Heart left ventricle (tissue), 16 donors: ENCODE measurements at regions not wholly inside any gene's neighbourhood (a gene's known extent, or its start where the extent isn't known, plus 50 kb on each side); places are given as distances from the start of the nearest gene placed in this dataset.

Experiments used
- ATAC-seq, 4 donors: fragments of 200-7000 bp; cut with Tn5 transposase; one replicate each; pipeline ENCODE4 v1.9.1; 2020 to 2022; ENCODE audit warnings: moderate library complexity in 4 of 4, mild to moderate bottlenecking in 3 of 4, moderate number of reproducible peaks in 1 of 4
- DNase-seq, 5 donors: peaks; one replicate each; pipeline ENCODE4 v3.0.0-alpha.2; 2020
- H3K27ac ChIP-seq, 12 donors: fragments of 200-600 bp; sonication (generic) in 4 of 12; one replicate each; pipeline versions ENCODE4 v1.5.0 to v1.8.0; 2016 to 2022; ENCODE audit warnings: mild to moderate bottlenecking in 2 of 12
- H3K27me3 ChIP-seq, 9 donors: fragments of 200-600 bp; sonication (generic) in 2 of 9; one replicate each; pipeline versions ENCODE4 v1.5.1 to v1.8.0; 2016 to 2022; ENCODE audit warnings: mild to moderate bottlenecking in 3 of 9
- H3K36me3 ChIP-seq, 9 donors: fragments of 200-600 bp; sonication (generic) in 2 of 9; one replicate each; pipeline versions ENCODE4 v1.5.0 to v1.8.0; 2018 to 2022; ENCODE audit warnings: mild to moderate bottlenecking in 2 of 9
- H3K4me1 ChIP-seq, 12 donors: fragments of 200-600 bp; sonication (generic) in 4 of 12; one replicate each; pipeline versions ENCODE4 v1.5.0 to v1.8.0; 2016 to 2022; ENCODE audit warnings: mild to moderate bottlenecking in 3 of 12
- H3K4me3 ChIP-seq, 12 donors: fragments of 200-600 bp; sonication (generic) in 4 of 12; one replicate each; pipeline versions ENCODE4 v1.5.0 to v1.8.0; 2017 to 2022; ENCODE audit warnings: mild to moderate bottlenecking in 9 of 12, moderate library complexity in 4 of 12
- H3K9me3 ChIP-seq, 12 donors: fragments of 200-600 bp; sonication (generic) in 4 of 12; one replicate each; pipeline versions ENCODE4 v1.5.0 to v1.8.0; 2016 to 2022; ENCODE audit warnings: mild to moderate bottlenecking in 1 of 12
- POLR2A ChIP-seq, 2 donors: fragments of 450-650 bp; IDR thresholded peaks; one replicate each; pipeline ENCODE4 v1.6.1; 2017; ENCODE audit warnings: antibody characterized with exemption in 2 of 2, mild to moderate bottlenecking in 2 of 2, moderate library complexity in 2 of 2
- WGBS, 4 donors: extraction: QIAGEN DNeasy Blood & Tissue Kit in 2 of 4; methylation state at CpG; one replicate each; pipeline versions ENCODE4 v1.1.5 to v1.1.7; 2013 to 2018; 5-methylcytosine and 5-hydroxymethylcytosine counted together
- intact Hi-C, 10 donors: fragments of 100-400 bp; cut with DNase I; formaldehyde crosslinking; loops; one replicate each; pipeline versions ENCODE4 v1.11.1 to v1.14.2; 2022
- TF ChIP-seq, protein P1 (sequence below), 12 donors: fragments of 200-600 bp; sonication (generic) in 4 of 12; IDR thresholded peaks; one replicate each; pipeline versions ENCODE4 v1.5.0 to v1.8.0; 2018 to 2022; ENCODE audit warnings: antibody characterized with exemption in 12 of 12, mild to moderate bottlenecking in 5 of 12
- donor health status: ischemic (EF 13 %, LVEDD 7.1; RV severe dilation, severe dysfunction).
- donor health status: healthy with polysubstance abuse.
- donor health status: DM: no; HTN: yes; CAD: no.
- donor health status: DM: no; HTN: no; CAD: no.
- donor health status: ischemic (EF 25% LVEDD 6.9; RV normal size, moderate dysfunction).
- donor health status: ischemic (EF 25% LVEDD 5.7; RV mildly dilated, moderate dysfunction).
- donor health status: healthy.
- donor health status: DM: yes; HTN: yes; CAD: no.
- donor health status: ischemic (EF 35%, LVEDD 5.7; RV mildly dilated, moderate dysfunction).
- donor health status: nonischemic (EF 11% LVEDD 7.7; RV severe dilation, severe dysfunction).
- donor health status: DM: yes; HTN: yes; CAD: no.
- donor health status: PGD.
- donor health status: ischemic (EF 29% LVEDD 5.4; RV normal size, mild dysfunction).
- donor health status: nonischemic (EF 23%, LVEDD 6.1; RV moderate dilation, normal function).

GRCh38 chr9:24961762-24962161, 416.1 kb upstream of the IZUMO3 start:
- no peak overlapping the region for H3K27ac ChIP-seq
- no peaks in the 10 kb centered on the region for H3K4me1 ChIP-seq
- TF ChIP-seq POLR2A (IDR thresholded peaks at IDR 0.05), result no peak
- TF ChIP-seq, protein P1, sequence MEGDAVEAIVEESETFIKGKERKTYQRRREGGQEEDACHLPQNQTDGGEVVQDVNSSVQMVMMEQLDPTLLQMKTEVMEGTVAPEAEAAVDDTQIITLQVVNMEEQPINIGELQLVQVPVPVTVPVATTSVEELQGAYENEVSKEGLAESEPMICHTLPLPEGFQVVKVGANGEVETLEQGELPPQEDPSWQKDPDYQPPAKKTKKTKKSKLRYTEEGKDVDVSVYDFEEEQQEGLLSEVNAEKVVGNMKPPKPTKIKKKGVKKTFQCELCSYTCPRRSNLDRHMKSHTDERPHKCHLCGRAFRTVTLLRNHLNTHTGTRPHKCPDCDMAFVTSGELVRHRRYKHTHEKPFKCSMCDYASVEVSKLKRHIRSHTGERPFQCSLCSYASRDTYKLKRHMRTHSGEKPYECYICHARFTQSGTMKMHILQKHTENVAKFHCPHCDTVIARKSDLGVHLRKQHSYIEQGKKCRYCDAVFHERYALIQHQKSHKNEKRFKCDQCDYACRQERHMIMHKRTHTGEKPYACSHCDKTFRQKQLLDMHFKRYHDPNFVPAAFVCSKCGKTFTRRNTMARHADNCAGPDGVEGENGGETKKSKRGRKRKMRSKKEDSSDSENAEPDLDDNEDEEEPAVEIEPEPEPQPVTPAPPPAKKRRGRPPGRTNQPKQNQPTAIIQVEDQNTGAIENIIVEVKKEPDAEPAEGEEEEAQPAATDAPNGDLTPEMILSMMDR (IDR thresholded peaks at IDR 0.05), result no peak
- no peaks in the 10 kb centered on the region for H3K27me3 ChIP-seq
- no peaks in the 10 kb centered on the region for H3K36me3 ChIP-seq
- intact Hi-C loops, result no loop called here
- no peak overlapping the region for H3K4me3 ChIP-seq
- no peak for ATAC-seq
- peaks cover 0 to 4% (median 0%) of the 10 kb centered on the region in 12 donors for H3K9me3 ChIP-seq
- DNase-seq, result no peak

DNA sequence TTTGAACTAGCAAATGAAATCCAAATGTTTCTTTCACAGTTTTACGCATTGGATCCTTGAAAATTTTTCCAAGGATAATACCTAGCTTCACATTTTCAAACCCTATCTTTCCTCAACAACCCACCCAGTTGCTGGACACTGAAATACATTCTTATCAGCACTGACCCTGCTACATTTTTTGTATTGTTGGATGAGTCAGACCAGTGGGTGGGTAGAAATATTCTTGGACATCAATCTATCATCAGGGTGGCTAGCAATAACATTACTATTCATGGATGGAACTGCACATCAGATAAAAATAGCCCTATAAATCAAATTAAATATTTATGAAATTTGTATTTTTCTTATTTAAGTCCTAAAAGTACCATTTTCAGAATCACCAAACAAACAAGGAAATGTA, 407.4 kb upstream of the IZUMO3 start:
- no peaks in the 10 kb centered on the region for H3K36me3 ChIP-seq
- no peaks in the 10 kb centered on the region for H3K27me3 ChIP-seq
- no peak overlapping the region for H3K27ac ChIP-seq

DNA sequence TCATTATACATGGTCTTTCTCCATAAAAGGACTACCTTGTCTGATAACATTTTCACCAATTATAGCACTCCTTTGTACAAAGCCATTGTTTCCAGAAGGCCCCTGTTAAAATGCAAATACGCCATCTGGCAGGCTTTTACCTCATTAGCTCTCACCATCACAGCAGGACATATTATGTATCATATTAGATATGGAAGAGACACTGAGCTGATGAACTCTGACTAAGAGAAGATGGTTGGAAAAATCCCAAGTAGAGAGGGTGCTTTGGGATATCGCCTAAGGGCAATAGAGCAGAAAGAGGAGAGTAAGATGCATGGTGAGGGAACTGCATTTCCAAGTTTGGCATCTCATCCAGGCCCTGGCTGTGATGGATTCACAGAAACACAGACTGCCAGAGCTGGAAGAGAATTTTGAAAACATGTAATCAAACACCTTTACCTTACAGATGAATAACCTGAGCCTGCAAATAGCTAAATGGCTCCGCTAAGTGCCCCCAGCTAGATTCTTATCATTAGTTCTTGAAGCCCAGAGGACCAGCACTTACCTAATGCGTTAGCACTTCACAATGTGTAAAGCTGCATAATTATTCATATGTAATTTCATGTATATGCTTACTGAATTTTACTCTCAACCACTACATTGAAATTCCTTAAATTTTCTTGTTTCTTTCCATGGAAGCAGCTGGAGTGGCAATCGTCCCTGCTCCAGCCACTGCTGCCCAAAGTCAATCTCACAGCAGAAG, 393.6 kb upstream of the IZUMO3 start:
- DNase-seq (no peak), ATAC-seq (no peak)
- no peak for TF ChIP-seq POLR2A (IDR thresholded peaks at IDR 0.05)
- TF ChIP-seq, protein P1 (IDR thresholded peaks at IDR 0.05), result no peak
- H3K4me3 ChIP-seq, result no peak overlapping the region
- intact Hi-C loops, result no loop called here
- no peak overlapping the region for H3K27ac ChIP-seq
- WGBS, 4 donors, result 69 to 80% (median 75%) methylated on average over 5 of the region's 5 CpGs
- no peaks in the 10 kb centered on the region for H3K27me3 ChIP-seq
- H3K36me3 ChIP-seq, result no peaks in the 10 kb centered on the region
- H3K4me1 ChIP-seq, result no peaks in the 10 kb centered on the region
- H3K9me3 ChIP-seq, result peaks cover 0 to 5% (median 0%) of the 10 kb centered on the region in 12 donors

More for the DNA sequence above, 407.4 kb upstream of the IZUMO3 start:
- H3K4me3 ChIP-seq, result no peak overlapping the region
- DNase-seq, result no peak
- no peak for ATAC-seq
- no peaks in the 10 kb centered on the region for H3K4me1 ChIP-seq
- no peak for TF ChIP-seq POLR2A (IDR thresholded peaks at IDR 0.05)
- TF ChIP-seq, protein P1 (IDR thresholded peaks at IDR 0.05), result no peak
- intact Hi-C loops, result no loop called here
- 86 to 95% (median 91%) methylated on average over 1 of the region's 1 CpG for WGBS, 4 donors
- peaks cover 0 to 11% (median 0%) of the 10 kb centered on the region in 12 donors for H3K9me3 ChIP-seq

DNA sequence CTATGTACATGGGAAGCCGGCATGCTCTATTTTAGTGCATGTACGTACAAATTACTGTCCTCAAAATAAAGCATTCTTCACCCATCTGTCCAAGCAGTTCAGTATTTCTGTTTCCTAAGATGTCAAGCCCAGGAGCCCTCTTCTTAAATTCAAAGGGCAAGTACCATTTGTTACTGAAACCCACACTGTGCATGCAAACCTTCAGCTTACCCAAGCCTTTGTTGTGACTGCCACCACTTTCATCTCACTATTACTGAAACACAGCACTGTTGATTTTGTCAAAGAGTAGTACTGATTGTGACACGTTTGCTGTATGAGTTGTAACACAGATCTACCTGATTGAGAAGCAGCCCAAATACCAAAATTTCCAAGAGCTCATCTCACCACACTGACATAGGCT, 390.4 kb upstream of the IZUMO3 start:
- intact Hi-C loops, result no loop called here
- TF ChIP-seq POLR2A (IDR thresholded peaks at IDR 0.05), result no peak
- H3K4me1 ChIP-seq, result no peaks in the 10 kb centered on the region
- H3K27me3 ChIP-seq, result no peaks in the 10 kb centered on the region
- no peak for ATAC-seq
- DNase-seq, result no peak
- H3K4me3 ChIP-seq, result no peak overlapping the region
- 66 to 71% (median 68%) methylated on average over 3 of the region's 3 CpGs for WGBS, 4 donors
- H3K9me3 ChIP-seq, result no peaks in the 10 kb centered on the region
- H3K36me3 ChIP-seq, result no peaks in the 10 kb centered on the region
- H3K27ac ChIP-seq, result no peak overlapping the region

DNA sequence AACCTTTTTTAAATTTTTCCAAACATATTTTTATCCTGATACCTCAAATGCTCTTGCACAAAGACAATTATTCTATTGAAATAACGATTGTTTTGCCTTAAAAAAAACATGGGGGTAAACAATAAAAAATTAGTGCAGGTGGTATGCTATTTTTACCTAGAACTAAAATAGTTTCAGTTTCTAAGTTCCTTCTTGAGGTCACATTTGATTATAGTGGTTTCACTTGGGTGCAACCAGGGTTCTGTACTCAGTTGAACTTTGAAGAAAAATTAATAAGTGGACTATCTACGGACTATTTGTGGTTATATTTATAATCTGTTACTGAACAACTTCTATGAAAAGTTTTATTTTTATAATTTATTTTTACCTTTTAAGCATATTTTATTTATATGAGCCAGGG, 387.1 kb upstream of the IZUMO3 start:
- Histone ChIP-seq H3K9me3 (no peaks in the 10 kb centered on the region), H3K27me3 (no peaks in the 10 kb centered on the region), H3K4me1 (no peaks in the 10 kb centered on the region), H3K27ac (no peak overlapping the region), H3K4me3 (no peak overlapping the region), H3K36me3 (no peaks in the 10 kb centered on the region)
- ATAC-seq (no peak), DNase-seq (no peak)
- TF ChIP-seq POLR2A (IDR thresholded peaks at IDR 0.05), result no peak
- TF ChIP-seq, protein P1 (IDR thresholded peaks at IDR 0.05), result no peak
- intact Hi-C loops, result no loop called here
- 67 to 83% (median 79%) methylated on average over 2 of the region's 2 CpGs for WGBS, 4 donors
